ENCODE measurements at regions not wholly inside any gene's neighbourhood (a gene's known extent, or its start where the extent isn't known, plus 50 kb on each side); places are given as distances from the start of the nearest gene placed in this dataset.
"Not testable (repeated sequence)": the region's sequence is repeated elsewhere in the genome, so short reads cannot be mapped to it uniquely, and the experiment has no call there.

GRCh38 chr4:66465111-66465510 lies 794.8 kb upstream of the EPHA5 start:
- no peak overlapping the region for H3K4me3 ChIP-seq (ENCODE audit: low read depth in 2 of 2, low read length in 2 of 2)
- no peaks in the 10 kb centered on the region for H3K27me3 ChIP-seq (ENCODE audit: control insufficient read depth, insufficient read depth, low read length)
- no peak for DNase-seq (ENCODE audit: low read depth, low spot score)
- no peaks in the 10 kb centered on the region for H3K9me3 ChIP-seq (ENCODE audit: control insufficient read depth, insufficient read depth, low read depth, low read length)
- H3K27ac ChIP-seq (ENCODE audit: low read length), result no peak overlapping the region
- no peak for ATAC-seq
- in situ Hi-C loops (cut with HindIII; ENCODE audit: low pct_unique_long_range_greater_than_20kb, low sequenced_read_pairs) (no loop called here), intact Hi-C loops (cut with micrococcal nuclease; ENCODE audit: unreplicated experiment) (no loop called here)
- BruUV-seq (replicated peaks), result no TSS peak
- ChIA-PET POLR2A (no interaction called here), CTCF (no interaction called here)
- H3K4me1 ChIP-seq (ENCODE audit: control insufficient read depth, insufficient read depth, low read length), result no peaks in the 10 kb centered on the region
- no peaks in the 10 kb centered on the region for H3K36me3 ChIP-seq (ENCODE audit: control insufficient read depth, insufficient read depth, low read length)
- TF ChIP-seq REST (IDR thresholded peaks at IDR 0.05; ENCODE audit: insufficient read depth in 1 of 2, low read depth in 2 of 2, low read length in 1 of 2), result no peak
- no peak for TF ChIP-seq CTCF (IDR thresholded peaks at IDR 0.05)
- no peak for TF ChIP-seq POLR2AphosphoS5 (IDR thresholded peaks at IDR 0.05; ENCODE audit: low read depth, low read length)

- ATAC-seq; H3K27me3 ChIP-seq (ENCODE audit: control insufficient read depth, insufficient read depth, low read length); in situ Hi-C loops (cut with HindIII; ENCODE audit: low pct_unique_long_range_greater_than_20kb, low sequenced_read_pairs); BruUV-seq (replicated peaks); CTCF ChIA-PET; POLR2A ChIA-PET; H3K27ac ChIP-seq (ENCODE audit: low read length); H3K9me3 ChIP-seq (ENCODE audit: control insufficient read depth, insufficient read depth, low read depth, low read length); H3K4me1 ChIP-seq (ENCODE audit: control insufficient read depth, insufficient read depth, low read length); intact Hi-C loops (cut with micrococcal nuclease; ENCODE audit: unreplicated experiment); H3K36me3 ChIP-seq (ENCODE audit: control insufficient read depth, insufficient read depth, low read length); DNase-seq (ENCODE audit: low read depth, low spot score); H3K4me3 ChIP-seq (ENCODE audit: low read depth in 2 of 2, low read length in 2 of 2): not testable (repeated sequence)
These were observed 792.6 kb upstream of the EPHA5 start for GRCh38 chr4:66462890-66463289.

- H3K4me1 ChIP-seq (ENCODE audit: control insufficient read depth, insufficient read depth, low read length), result no peaks in the 10 kb centered on the region
- DNase-seq (ENCODE audit: low read depth, low spot score) (no peak), ATAC-seq (no peak)
- ChIA-PET CTCF (no interaction called here), POLR2A (no interaction called here)
- H3K36me3 ChIP-seq (ENCODE audit: control insufficient read depth, insufficient read depth, low read length), result no peaks in the 10 kb centered on the region
- H3K9me3 ChIP-seq (ENCODE audit: control insufficient read depth, insufficient read depth, low read depth, low read length), result no peaks in the 10 kb centered on the region
- TF ChIP-seq REST (IDR thresholded peaks at IDR 0.05; ENCODE audit: insufficient read depth in 1 of 2, low read depth in 2 of 2, low read length in 1 of 2), result no peak
- no peak for TF ChIP-seq SIN3A (IDR thresholded peaks at IDR 0.05; ENCODE audit: borderline replicate concordance, insufficient read depth, low read depth, low read length)
- TF ChIP-seq TCF7L2 (IDR thresholded peaks at IDR 0.05; ENCODE audit: low read depth, low read length), result no peak
- TF ChIP-seq POLR2AphosphoS5 (IDR thresholded peaks at IDR 0.05; ENCODE audit: low read depth, low read length), result no peak
- TF ChIP-seq CTCF (IDR thresholded peaks at IDR 0.05), result no peak
- no peak overlapping the region for H3K27ac ChIP-seq (ENCODE audit: low read length)
- in situ Hi-C loops (cut with HindIII; ENCODE audit: low pct_unique_long_range_greater_than_20kb, low sequenced_read_pairs), result no loop called here
- no peak overlapping the region for H3K4me3 ChIP-seq (ENCODE audit: low read depth in 2 of 2, low read length in 2 of 2)
- H3K27me3 ChIP-seq (ENCODE audit: control insufficient read depth, insufficient read depth, low read length), result no peaks in the 10 kb centered on the region
- BruUV-seq (replicated peaks), result no TSS peak
- intact Hi-C loops (cut with micrococcal nuclease; ENCODE audit: unreplicated experiment), result no loop called here
These were observed 781.5 kb upstream of the EPHA5 start for GRCh38 chr4:66451741-66452140.

Data from Panc1 (cell line).